Activated CD4-positive, alpha-beta T cell treated with anti-CD3 and anti-CD28 coated beads, Interleukin-2, amount 10 ng/mL, durations not matched to agents 24 days and 14 days (primary cell): ENCODE measurements at regions not wholly inside any gene's neighbourhood (a gene's known extent, or its start where the extent isn't known, plus 50 kb on each side); places are given as distances from the start of the nearest gene placed in this dataset.

ENCODE experiments used
- DNase-seq: peaks from one replicate; pipeline ENCODE4 v3.0.0; 2022
- H3K27ac Mint-ChIP-seq: one replicate; pipeline ENCODE4 v1.8.0; 2022; ENCODE audit warnings: mild to moderate bottlenecking, mixed read lengths
- H3K27me3 Mint-ChIP-seq: one replicate; pipeline ENCODE4 v1.8.0; 2022; ENCODE audit warnings: mixed read lengths
- H3K36me3 Mint-ChIP-seq: one replicate; pipeline ENCODE4 v1.8.0; 2022; ENCODE audit warnings: low read depth, mild to moderate bottlenecking, mixed read lengths
- H3K4me1 Mint-ChIP-seq: one replicate; pipeline ENCODE4 v1.8.0; 2021; ENCODE audit warnings: mixed read lengths
- H3K4me3 Mint-ChIP-seq: one replicate; pipeline ENCODE4 v1.8.0; 2022; ENCODE audit warnings: mild to moderate bottlenecking, moderate library complexity, mixed read lengths
- H3K9me3 Mint-ChIP-seq: one replicate; pipeline ENCODE4 v1.8.0; 2021; ENCODE audit warnings: mixed read lengths
- intact Hi-C: fragments of 100-400 bp; cut with micrococcal nuclease; formaldehyde crosslinking; loops from one replicate; pipeline ENCODE4 v1.15.1; 2023

DNA sequence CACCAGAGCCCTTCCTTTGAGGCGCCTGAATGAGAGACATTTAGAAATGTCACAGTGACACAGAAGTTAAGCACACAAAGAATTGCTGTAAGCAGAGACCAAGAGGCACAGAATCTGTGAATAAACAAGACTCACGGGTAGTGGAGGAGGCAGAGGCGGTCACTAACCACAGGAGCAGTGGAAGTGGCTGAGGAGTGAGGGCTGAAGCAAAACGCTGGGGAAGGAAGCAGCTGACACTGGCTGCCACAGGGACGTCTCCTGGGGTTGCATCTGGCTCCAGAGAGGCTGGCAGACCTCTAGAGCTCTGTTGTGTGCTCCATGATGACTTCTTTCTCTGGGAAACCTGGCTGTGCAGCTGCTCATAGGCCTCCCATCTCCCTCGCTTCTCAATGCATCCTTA, 65.0 kb upstream of the SLC2A12 start:
- H3K36me3 Mint-ChIP-seq = no peaks in the 10 kb centered on the region
- H3K4me3 Mint-ChIP-seq = no peak overlapping the region
- no peaks in the 10 kb centered on the region for H3K9me3 Mint-ChIP-seq
- H3K27ac Mint-ChIP-seq = no peak overlapping the region
- H3K4me1 Mint-ChIP-seq = peaks cover 8% of the 10 kb centered on the region
- peaks cover 14% of the 10 kb centered on the region for H3K27me3 Mint-ChIP-seq
- DNase-seq = peak; percentile 62
- intact Hi-C loops = no loop called here

DNA sequence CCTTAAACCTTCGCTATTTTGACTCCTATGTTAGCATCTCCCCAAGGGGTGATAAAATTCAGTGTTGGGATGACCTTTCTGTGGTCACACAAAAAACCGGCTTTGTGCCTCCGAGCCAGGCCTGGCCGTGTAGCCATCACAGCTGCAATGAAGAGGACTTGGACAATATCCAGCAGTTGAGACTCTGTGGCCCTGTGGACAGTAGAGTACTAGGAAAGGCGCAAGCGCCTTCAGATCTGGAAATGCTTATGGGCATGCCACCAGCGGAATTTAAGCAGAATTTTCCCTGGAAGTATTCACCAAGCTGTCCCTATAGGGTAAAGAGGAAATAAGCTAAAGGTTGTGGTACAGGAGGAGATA, 63.3 kb upstream of the SLC2A12 start:
- peaks cover 14% of the 10 kb centered on the region for H3K27me3 Mint-ChIP-seq
- H3K4me1 Mint-ChIP-seq = peaks cover 10% of the 10 kb centered on the region
- H3K9me3 Mint-ChIP-seq = no peaks in the 10 kb centered on the region
- intact Hi-C loops = no loop called here
- H3K27ac Mint-ChIP-seq = no peak overlapping the region
- no peaks in the 10 kb centered on the region for H3K36me3 Mint-ChIP-seq
- no peak overlapping the region for H3K4me3 Mint-ChIP-seq
- DNase-seq = no peak

GRCh38 chr6:134114918-134115714, 62.7 kb upstream of the SLC2A12 start:
- Mint-ChIP-seq H3K27me3 (peaks cover 14% of the 10 kb centered on the region), H3K27ac (no peak overlapping the region), H3K36me3 (no peaks in the 10 kb centered on the region), H3K4me1 (peaks cover 10% of the 10 kb centered on the region), H3K9me3 (no peaks in the 10 kb centered on the region), H3K4me3 (no peak overlapping the region)
- intact Hi-C loops = loop anchor here (5.0 kb wide), 1 partner anchor 827 kb away; no protein-coding TSS in a partner anchor
- no peak for DNase-seq

GRCh38 chr6:134114489-134114888, 62.1 kb upstream of the SLC2A12 start:
- Mint-ChIP-seq H3K9me3 (no peaks in the 10 kb centered on the region), H3K4me3 (no peak overlapping the region), H3K4me1 (peaks cover 10% of the 10 kb centered on the region), H3K36me3 (no peaks in the 10 kb centered on the region), H3K27ac (no peak overlapping the region), H3K27me3 (peaks cover 14% of the 10 kb centered on the region)
- intact Hi-C loops = loop anchor here (5.0 kb wide), 1 partner anchor 828 kb away; no protein-coding TSS in a partner anchor
- DNase-seq = no peak

- no peak for DNase-seq
- Mint-ChIP-seq H3K36me3 (no peaks in the 10 kb centered on the region), H3K9me3 (no peaks in the 10 kb centered on the region), H3K27me3 (peaks cover 20% of the 10 kb centered on the region), H3K4me1 (peaks cover 2% of the 10 kb centered on the region), H3K27ac (no peak overlapping the region), H3K4me3 (no peak overlapping the region)
- intact Hi-C loops = loop anchor here (5.0 kb wide), 1 partner anchor 831 kb away; no protein-coding TSS in a partner anchor
Observed at GRCh38 chr6:134111726-134112125, 59.3 kb upstream of the SLC2A12 start.

DNA sequence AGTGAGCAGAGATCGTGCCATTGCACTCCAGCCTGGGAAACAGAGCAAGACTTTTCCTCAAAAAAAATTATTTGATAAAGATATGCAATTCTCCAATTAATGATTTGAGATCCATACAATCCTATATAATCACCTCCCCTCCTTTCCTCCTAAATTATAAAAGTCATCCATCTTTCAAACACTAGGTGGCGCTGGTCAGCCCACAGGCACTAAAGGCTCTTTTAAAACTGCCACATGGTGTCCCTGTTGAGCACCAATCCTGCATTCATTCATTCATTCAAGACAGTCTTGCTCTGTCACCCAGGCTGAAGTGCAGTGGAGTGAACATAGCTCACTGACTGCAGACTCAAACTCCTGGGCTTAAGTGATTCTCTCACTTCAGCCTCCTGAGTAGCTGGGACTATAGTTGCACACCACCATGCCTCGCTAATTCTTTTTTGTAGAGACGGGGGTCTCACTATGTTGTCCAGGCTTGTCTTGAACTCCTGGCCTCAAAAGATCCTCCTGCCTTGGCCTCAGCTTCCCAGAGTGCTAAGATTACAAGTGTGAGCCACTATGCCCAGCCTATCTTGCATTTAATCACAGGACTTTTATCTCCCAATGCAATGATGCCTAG, 58.7 kb upstream of the SLC2A12 start:
- Mint-ChIP-seq H3K9me3 (no peaks in the 10 kb centered on the region), H3K36me3 (no peaks in the 10 kb centered on the region), H3K27me3 (peaks cover 21% of the 10 kb centered on the region)

DNA sequence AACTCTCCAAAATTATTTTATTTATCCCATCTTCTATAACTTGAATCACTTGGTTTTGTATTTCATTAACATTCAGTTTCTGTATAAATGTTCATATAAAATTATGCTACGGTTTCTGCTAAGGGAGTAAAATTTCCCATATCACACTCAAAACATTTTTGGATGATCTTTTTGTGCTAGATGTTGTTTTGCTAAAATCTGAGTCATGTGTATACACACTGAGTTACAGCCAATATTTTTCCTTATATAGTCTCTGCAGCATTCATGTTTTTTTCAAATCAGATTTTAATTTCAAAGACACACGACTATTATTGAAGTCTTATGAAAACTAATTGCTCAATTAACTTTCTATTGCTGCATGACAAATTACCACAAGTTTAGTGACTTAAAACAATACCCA, 54.3 kb upstream of the SLC2A12 start:
- H3K36me3 Mint-ChIP-seq = no peaks in the 10 kb centered on the region
- intact Hi-C loops = no loop called here
- H3K9me3 Mint-ChIP-seq = no peaks in the 10 kb centered on the region
- no peak for DNase-seq
- no peaks in the 10 kb centered on the region for H3K4me1 Mint-ChIP-seq
- no peak overlapping the region for H3K27ac Mint-ChIP-seq
- H3K4me3 Mint-ChIP-seq = no peak overlapping the region
- peaks cover 26% of the 10 kb centered on the region for H3K27me3 Mint-ChIP-seq

More for the DNA sequence above, 58.7 kb upstream of the SLC2A12 start:
- H3K4me1 Mint-ChIP-seq = peaks cover 2% of the 10 kb centered on the region
- intact Hi-C loops = loop anchor here (5.0 kb wide), 1 partner anchor 831 kb away; no protein-coding TSS in a partner anchor
- H3K4me3 Mint-ChIP-seq = no peak overlapping the region
- DNase-seq = peak; percentile 82
- H3K27ac Mint-ChIP-seq = no peak overlapping the region

- Mint-ChIP-seq H3K27me3 (peaks cover 33% of the 10 kb centered on the region), H3K36me3 (no peaks in the 10 kb centered on the region), H3K4me3 (no peak overlapping the region), H3K9me3 (no peaks in the 10 kb centered on the region), H3K27ac (no peak overlapping the region), H3K4me1 (no peaks in the 10 kb centered on the region)
- intact Hi-C loops = no loop called here
- no peak for DNase-seq
Observed at GRCh38 chr6:134105940-134106339, 53.5 kb upstream of the SLC2A12 start.

GRCh38 chr6:134103006-134103405, 50.6 kb upstream of the SLC2A12 start:
- Mint-ChIP-seq H3K27me3 (peaks cover 39% of the 10 kb centered on the region), H3K9me3 (no peaks in the 10 kb centered on the region), H3K4me3 (no peak overlapping the region), H3K36me3 (no peaks in the 10 kb centered on the region), H3K4me1 (no peaks in the 10 kb centered on the region), H3K27ac (no peak overlapping the region)
- intact Hi-C loops = no loop called here
- no peak for DNase-seq
